GM23248 (cell line): ENCODE measurements at regions not wholly inside any gene's neighbourhood (a gene's known extent, or its start where the extent isn't known, plus 50 kb on each side); places are given as distances from the start of the nearest gene placed in this dataset.
A peak's percentile ranks its signal among the peaks of the same experiment; 100 is the strongest.
"Not testable (repeated sequence)": the region's sequence is repeated elsewhere in the genome, so short reads cannot be mapped to it uniquely, and the experiment has no call there.

Experiments used
- DNase-seq: peaks from one replicate; pipeline ENCODE4 v3.0.0-alpha.2; 2015
- H2AFZ ChIP-seq: fragments of 200-600 bp; sonication (generic); 2 replicates; pipeline ENCODE4 v1.6.1; 2016; ENCODE audit warnings: antibody characterized with exemption
- H3F3A ChIP-seq: fragments of 200-600 bp; sonication (generic); 2 replicates; pipeline ENCODE4 v1.6.1; 2016; ENCODE audit warnings: mild to moderate bottlenecking, antibody characterized with exemption, mixed run types; ENCODE audit not compliant: insufficient read depth
- H3K27ac ChIP-seq: fragments of 200-600 bp; sonication (generic); 2 replicates; pipeline ENCODE4 v1.5.1; 2016; ENCODE audit warnings: mild to moderate bottlenecking
- H3K27me3 ChIP-seq: fragments of 200-600 bp; sonication (generic); replicated peaks from 2 replicates; pipeline ENCODE4 v1.6.1; 2016; ENCODE audit warnings: mild to moderate bottlenecking; ENCODE audit not compliant: insufficient read depth
- H3K36me3 ChIP-seq: fragments of 200-600 bp; sonication (generic); 2 replicates; pipeline ENCODE4 v1.6.1; 2016; ENCODE audit warnings: low read depth, mild to moderate bottlenecking
- H3K4me1 ChIP-seq: fragments of 200-600 bp; sonication (generic); 2 replicates; pipeline ENCODE4 v1.6.1; 2016; ENCODE audit warnings: mild to moderate bottlenecking; ENCODE audit not compliant: insufficient read depth
- H3K4me2 ChIP-seq: fragments of 200-600 bp; sonication (generic); one replicate; pipeline ENCODE4 v1.6.1; 2016; ENCODE audit warnings: mild to moderate bottlenecking; ENCODE audit not compliant: unreplicated experiment
- H3K4me3 ChIP-seq: fragments of 200-600 bp; sonication (generic); 2 replicates; pipeline ENCODE4 v1.5.1; 2016; ENCODE audit warnings: mild to moderate bottlenecking
- H3K79me2 ChIP-seq: fragments of 200-600 bp; sonication (generic); 2 replicates; pipeline ENCODE4 v1.6.1; 2016; ENCODE audit warnings: mild to moderate bottlenecking; ENCODE audit not compliant: insufficient read depth
- H3K9ac ChIP-seq: fragments of 200-600 bp; sonication (generic); 2 replicates; pipeline ENCODE4 v1.6.1; 2016; ENCODE audit warnings: mild to moderate bottlenecking
- H3K9me2 ChIP-seq: fragments of 200-600 bp; sonication (generic); 2 replicates; pipeline ENCODE4 v1.6.1; 2016; ENCODE audit warnings: mixed run types, mild to moderate bottlenecking, moderate library complexity; ENCODE audit not compliant: insufficient read depth
- H3K9me3 ChIP-seq: fragments of 200-600 bp; sonication (generic); one replicate; pipeline ENCODE4 v1.6.1; 2017; ENCODE audit warnings: low read depth
- H4K20me1 ChIP-seq: fragments of 200-600 bp; sonication (generic); 2 replicates; pipeline ENCODE4 v1.6.0; 2016; ENCODE audit not compliant: insufficient read depth
- EZH2 ChIP-seq: fragments of 200-600 bp; sonication (generic); IDR thresholded peaks from 2 replicates; pipeline ENCODE4 v1.6.1; 2018; ENCODE audit warnings: antibody characterized with exemption, mild to moderate bottlenecking; ENCODE audit not compliant: insufficient read depth, poor library complexity, severe bottlenecking
- EZH2phosphoT487 ChIP-seq: fragments of 200-600 bp; sonication (generic); IDR thresholded peaks from 2 replicates; pipeline ENCODE4 v1.6.1; 2018; ENCODE audit warnings: antibody characterized with exemption, moderate library complexity, mild to moderate bottlenecking, low read depth; ENCODE audit not compliant: insufficient read depth
- WGBS, 2 experiments: methylation state at CpG; one replicate each; pipeline ENCODE4 v1.1.6; 2015 to 2017; ENCODE audit warnings: low lambda C conversion rate in 2 of 2, low coverage in 1 of 2; ENCODE audit errors: missing lambda C conversion rate in 2 of 2; 5-methylcytosine and 5-hydroxymethylcytosine counted together
- in situ Hi-C: fragments of 300-500 bp; cut with MboI; formaldehyde crosslinking; loops from 2 replicates; pipeline ENCODE4 v1.15.0; 2020

DNA sequence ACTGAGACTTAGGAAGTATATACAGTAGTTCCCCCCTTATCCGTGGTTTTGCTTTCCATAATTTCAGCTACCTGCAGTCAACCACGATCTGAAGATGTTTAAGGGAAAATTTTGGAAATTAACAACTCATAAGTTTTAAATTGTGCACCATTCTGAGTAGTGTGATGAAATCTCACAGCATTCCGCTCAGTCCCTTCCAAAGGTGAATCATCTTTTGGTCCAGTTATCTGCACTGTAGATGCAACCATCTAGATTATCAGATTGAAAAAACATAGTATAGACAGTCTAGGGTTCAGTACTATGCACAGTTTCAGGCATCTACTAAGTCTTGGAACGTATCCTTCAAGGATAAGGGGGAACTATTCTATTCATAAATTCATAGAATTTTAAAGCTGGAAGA is 109.0 kb downstream of the ANXA3 start:
- H3K9me3 ChIP-seq: no peaks in the 10 kb centered on the region
- no peaks in the 10 kb centered on the region for H4K20me1 ChIP-seq
- WGBS, 2 experiments: 89% methylated on average over 4 of the region's 4 CpGs
- no peak overlapping the region for H3K9ac ChIP-seq
- in situ Hi-C loops: no loop called here
- H3F3A ChIP-seq: peaks cover 56% of the 10 kb centered on the region
- H3K4me1 ChIP-seq: peaks cover 53% of the 10 kb centered on the region
- no peaks in the 10 kb centered on the region for H3K79me2 ChIP-seq
- no peak overlapping the region for H3K27ac ChIP-seq
- TF ChIP-seq EZH2 (no peak), EZH2phosphoT487 (no peak)
- no peaks in the 10 kb centered on the region for H3K36me3 ChIP-seq
- no peak overlapping the region for H2AFZ ChIP-seq
- no peak overlapping the region for H3K4me2 ChIP-seq
- H3K27me3 ChIP-seq: no peaks in the 10 kb centered on the region
- DNase-seq: peak; percentile 54
- H3K9me2 ChIP-seq: no peaks in the 10 kb centered on the region
- no peak overlapping the region for H3K4me3 ChIP-seq

DNA sequence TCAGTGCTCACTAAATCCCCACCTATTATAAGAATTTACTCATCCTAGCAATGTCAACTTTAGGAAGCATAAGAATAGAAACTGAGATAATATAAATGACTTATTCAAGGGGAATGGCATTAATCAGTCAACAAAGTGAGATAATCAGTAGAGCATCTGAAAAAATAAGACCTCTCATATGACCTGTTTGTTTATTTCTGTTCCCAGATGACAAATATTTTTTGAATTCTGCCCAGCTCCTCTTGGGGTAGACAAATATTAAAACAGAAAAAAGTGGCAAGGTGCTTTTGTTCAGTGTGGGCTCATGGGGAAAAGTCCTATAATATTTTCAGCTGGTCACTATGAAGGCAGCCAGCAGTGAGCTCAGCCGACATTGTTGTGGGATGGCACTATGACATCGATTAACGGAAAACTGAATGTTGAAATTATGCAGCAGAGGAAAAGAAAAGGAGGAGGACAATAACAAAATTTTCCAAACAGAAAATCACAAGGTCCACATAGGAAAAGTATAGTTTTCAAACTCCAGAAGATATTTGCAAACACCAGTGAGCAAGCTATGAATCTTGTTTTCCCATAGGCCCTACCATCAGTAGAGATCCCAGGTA is 109.6 kb downstream of the ANXA3 start:
- peak overlapping the region; percentile 21; the same call in 1 of the 2 replicates for H3K27ac ChIP-seq
- H3K9ac ChIP-seq: no peak overlapping the region
- H4K20me1 ChIP-seq: no peaks in the 10 kb centered on the region
- H3K79me2 ChIP-seq: no peaks in the 10 kb centered on the region
- H3K36me3 ChIP-seq: no peaks in the 10 kb centered on the region
- H3F3A ChIP-seq: peaks cover 56% of the 10 kb centered on the region
- no peaks in the 10 kb centered on the region for H3K9me2 ChIP-seq
- no peaks in the 10 kb centered on the region for H3K9me3 ChIP-seq
- H2AFZ ChIP-seq: no peak overlapping the region
- peak overlapping the region; percentile 49 for H3K4me2 ChIP-seq
- H3K27me3 ChIP-seq: no peaks in the 10 kb centered on the region
- no peak overlapping the region for H3K4me3 ChIP-seq
- in situ Hi-C loops: no loop called here
- H3K4me1 ChIP-seq: peaks cover 53% of the 10 kb centered on the region
- WGBS, 2 experiments: 93 to 98% methylated on average over 3 of the region's 3 CpGs
- no peak for DNase-seq
- TF ChIP-seq EZH2 (no peak), EZH2phosphoT487 (no peak)

DNA sequence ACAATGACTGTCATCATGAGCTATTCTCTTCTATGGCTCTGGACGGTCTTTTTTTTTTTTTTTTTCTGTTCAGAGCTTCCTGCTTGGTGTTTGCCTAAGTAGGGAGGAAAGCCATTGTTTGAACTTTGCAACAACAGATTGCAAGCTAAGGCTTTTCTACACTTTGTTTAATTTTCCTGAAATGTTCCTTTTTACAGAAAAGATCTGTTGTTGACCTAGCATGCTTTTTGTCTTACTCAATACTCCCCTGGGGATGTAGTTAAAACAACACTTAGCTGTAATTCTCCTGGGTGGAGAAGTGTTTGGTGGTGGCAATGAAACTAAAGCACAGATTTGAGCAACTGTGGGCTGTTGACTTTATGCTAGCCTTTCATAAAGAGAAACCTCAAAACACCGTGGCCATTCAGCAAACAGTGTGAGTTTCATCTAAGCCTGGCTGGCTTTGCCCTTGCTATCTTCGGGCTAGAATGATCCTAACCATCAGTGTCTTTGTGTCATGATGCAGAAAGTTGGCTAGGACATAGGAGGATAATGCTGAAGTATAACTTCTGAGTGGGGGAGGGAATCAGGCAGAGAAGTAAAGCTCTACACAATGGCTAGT is 110.5 kb downstream of the ANXA3 start:
- in situ Hi-C loops: no loop called here
- Histone ChIP-seq H3K27ac (peak overlapping the region; percentile 21), H3K9me2 (no peaks in the 10 kb centered on the region), H3K4me2 (peak overlapping the region; percentile 49), H3K9ac (no peak overlapping the region), H3K4me1 (peaks cover 48% of the 10 kb centered on the region), H3K9me3 (no peaks in the 10 kb centered on the region), H3F3A (peaks cover 49% of the 10 kb centered on the region), H3K27me3 (no peaks in the 10 kb centered on the region), H3K79me2 (no peaks in the 10 kb centered on the region), H2AFZ (peak overlapping the region; percentile 37; the same call in 1 of the 2 replicates), H3K36me3 (no peaks in the 10 kb centered on the region), H3K4me3 (peak overlapping the region; percentile 31), H4K20me1 (no peaks in the 10 kb centered on the region)
- 24 to 30% methylated on average over 3 of the region's 3 CpGs for WGBS, 2 experiments
- DNase-seq: peak; percentile 69
- TF ChIP-seq EZH2 (no peak), EZH2phosphoT487 (no peak)

DNA sequence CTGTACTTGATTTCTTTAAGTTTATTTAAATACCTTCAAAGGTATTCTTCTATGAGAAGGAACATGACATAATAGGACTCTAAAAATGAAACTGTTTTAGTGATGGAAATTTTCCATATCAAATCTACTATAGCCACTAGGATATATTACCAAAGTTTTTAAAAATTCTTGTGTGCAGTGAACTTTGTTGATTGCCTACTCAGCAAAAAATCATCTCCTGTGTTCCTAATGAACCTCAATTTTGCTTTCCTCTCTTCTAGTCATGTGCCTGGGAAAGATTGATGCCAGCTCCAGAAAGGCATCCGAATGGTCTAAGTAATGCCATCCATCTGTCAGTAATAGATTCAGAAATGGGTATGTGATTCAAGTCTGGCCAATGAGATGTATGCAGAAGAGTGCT is 111.1 kb downstream of the ANXA3 start:
- H3F3A ChIP-seq: peaks cover 43% of the 10 kb centered on the region
- 65 to 82% methylated on average over 1 of the region's 1 CpG for WGBS, 2 experiments
- no peak overlapping the region for H3K9ac ChIP-seq
- no peaks in the 10 kb centered on the region for H4K20me1 ChIP-seq
- no peaks in the 10 kb centered on the region for H3K79me2 ChIP-seq
- no peak for DNase-seq
- no peak overlapping the region for H2AFZ ChIP-seq
- H3K27ac ChIP-seq: no peak overlapping the region
- peaks cover 42% of the 10 kb centered on the region for H3K4me1 ChIP-seq
- no peaks in the 10 kb centered on the region for H3K9me3 ChIP-seq
- H3K4me3 ChIP-seq: no peak overlapping the region
- no peaks in the 10 kb centered on the region for H3K36me3 ChIP-seq
- in situ Hi-C loops: no loop called here
- H3K27me3 ChIP-seq: no peaks in the 10 kb centered on the region
- peak overlapping the region; percentile 49 for H3K4me2 ChIP-seq
- no peak for TF ChIP-seq EZH2
- TF ChIP-seq EZH2phosphoT487: no peak
- H3K9me2 ChIP-seq: no peaks in the 10 kb centered on the region

DNA sequence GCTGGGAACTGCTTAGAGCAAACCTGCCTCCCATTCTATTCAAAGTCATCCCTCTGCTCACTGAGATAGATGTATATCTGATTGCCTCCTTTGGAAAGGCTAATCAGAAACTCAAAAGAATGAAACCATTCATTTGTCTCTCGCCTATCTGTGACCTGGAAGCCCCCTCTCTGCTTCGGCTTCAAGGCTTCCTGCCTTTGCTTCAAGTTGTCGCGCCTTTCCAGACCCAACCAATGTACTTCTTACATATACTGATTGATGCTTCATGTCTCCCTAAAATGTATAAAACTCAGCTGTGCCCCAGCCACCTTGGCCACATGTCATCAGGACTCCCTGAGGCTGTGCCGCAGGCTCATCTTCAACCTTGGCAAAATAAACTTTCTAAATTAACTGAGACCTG is 111.9 kb upstream of the BMP2K start:
- Histone ChIP-seq H3K4me1 (peaks cover 25% of the 10 kb centered on the region), H3F3A (peaks cover 29% of the 10 kb centered on the region)
- H3K27me3 ChIP-seq, in situ Hi-C loops, DNase-seq, H2AFZ ChIP-seq, H3K9me3 ChIP-seq, H3K36me3 ChIP-seq, H3K79me2 ChIP-seq, H4K20me1 ChIP-seq, H3K4me3 ChIP-seq, H3K27ac ChIP-seq, H3K9ac ChIP-seq, H3K4me2 ChIP-seq, H3K9me2 ChIP-seq: not testable (repeated sequence)
- 94 to 99% methylated on average over 5 of the region's 5 CpGs for WGBS, 2 experiments
